RWPE1 (cell line): ENCODE measurements at regions not wholly inside any gene's neighbourhood (a gene's known extent, or its start where the extent isn't known, plus 50 kb on each side); places are given as distances from the start of the nearest gene placed in this dataset.
"Not testable (repeated sequence)": the region's sequence is repeated elsewhere in the genome, so short reads cannot be mapped to it uniquely, and the experiment has no call there.

Experiments used
- CTCF ChIA-PET: fragments of 350-600 bp; sonication (Branson Sonifier 250); formaldehyde crosslinking; extraction: SDS; loops from one replicate; lab custom pipeline; 2021; lab: Yijun Ruan, JAX
- POLR2A ChIA-PET: fragments of 400-600 bp; formaldehyde crosslinking; extraction: SDS; loops from one replicate; lab custom pipeline; 2020; ENCODE audit warnings: antibody characterized with exemption; ENCODE audit not compliant: low non-redundant PET; lab: Yijun Ruan, JAX
- DNase-seq: peaks from one replicate; pipeline ENCODE4 v3.0.0; 2012; ENCODE audit warnings: low spot score
- H3K27ac ChIP-seq: fragments of 450-650 bp; 2 replicates; pipeline ENCODE4 v1.5.1; 2017
- CTCF ChIP-seq: fragments of 450-650 bp; conservative IDR thresholded peaks from 2 replicates; pipeline ENCODE4 v1.5.1; 2017; ENCODE audit warnings: low read depth, mild to moderate bottlenecking

GRCh38 chr20:30164389-30164788 lies 1093.1 kb upstream of the DEFB115 start:
- POLR2A ChIA-PET, DNase-seq, H3K27ac ChIP-seq: not testable (repeated sequence)
- CTCF ChIA-PET, result interaction anchor here (0.6 kb wide), 1 partner anchor 13 kb away, joined by 3 read pairs; no protein-coding TSS in a partner anchor

GRCh38 chr20:30167540-30167939 lies 1089.9 kb upstream of the DEFB115 start:
- CTCF ChIA-PET, result no interaction called here
- no peak for DNase-seq
- TF ChIP-seq CTCF, result no peak
- POLR2A ChIA-PET, result no interaction called here
- H3K27ac ChIP-seq, result no peak overlapping the region

GRCh38 chr20:30168025-30168799 lies 1089.3 kb upstream of the DEFB115 start:
- CTCF ChIA-PET, result no interaction called here
- TF ChIP-seq CTCF, result no peak
- POLR2A ChIA-PET, result no interaction called here
- no peak overlapping the region for H3K27ac ChIP-seq
- no peak for DNase-seq

GRCh38 chr20:30168800-30169138 lies 1088.7 kb upstream of the DEFB115 start:
- CTCF ChIA-PET, result no interaction called here
- no peak for DNase-seq
- H3K27ac ChIP-seq, result no peak overlapping the region
- POLR2A ChIA-PET, result no interaction called here
- no peak for TF ChIP-seq CTCF

- CTCF ChIA-PET, result no interaction called here
- DNase-seq, result no peak
- POLR2A ChIA-PET, result no interaction called here
- TF ChIP-seq CTCF, result no peak
- no peak overlapping the region for H3K27ac ChIP-seq
These were observed 1081.8 kb upstream of the DEFB115 start for GRCh38 chr20:30175681-30176080.

- H3K27ac ChIP-seq, CTCF ChIA-PET, DNase-seq, POLR2A ChIA-PET: not testable (repeated sequence)
These were observed 1074.3 kb upstream of the DEFB115 start for GRCh38 chr20:30183124-30183523.

GRCh38 chr20:30191785-30192184 lies 1065.7 kb upstream of the DEFB115 start:
- POLR2A ChIA-PET, DNase-seq, CTCF ChIA-PET, H3K27ac ChIP-seq: not testable (repeated sequence)

- DNase-seq, POLR2A ChIA-PET, H3K27ac ChIP-seq, CTCF ChIA-PET: not testable (repeated sequence)
These were observed 1023.0 kb upstream of the DEFB115 start for GRCh38 chr20:30234477-30234876.

- CTCF ChIA-PET, H3K27ac ChIP-seq, DNase-seq, POLR2A ChIA-PET: not testable (repeated sequence)
These were observed 982.4 kb upstream of the DEFB115 start for GRCh38 chr20:30275073-30275472.
